Pancreas (tissue), 10 donors: ENCODE measurements at regions not wholly inside any gene's neighbourhood (a gene's known extent, or its start where the extent isn't known, plus 50 kb on each side); places are given as distances from the start of the nearest gene placed in this dataset.

Experiments
- ATAC-seq, 4 donors: fragments of 200-7000 bp; cut with Tn5 transposase; one replicate each; pipeline versions ENCODE4 v1.8.0 to v1.9.1; 2020; ENCODE audit warnings: mild to moderate bottlenecking in 4 of 4, moderate library complexity in 4 of 4
- DNase-seq, 6 donors: peaks; one replicate each; pipeline ENCODE4 v3.0.0-alpha.2; 2020
- FAIRE-seq: peaks from 2 replicates; lab custom pipeline; 2012; peaks lifted over from hg19 to GRCh38; lab: Jason Lieb, UNC
- H3K27ac ChIP-seq, 4 donors: fragments of 200-600 bp; sonication (generic); 1 replicate in 3 of 4; 2 replicates in 1 of 4; pipeline versions ENCODE4 v1.5.0 to v1.8.0; 2020
- H3K27me3 ChIP-seq, 4 donors: fragments of 200-600 bp; one replicate each; pipeline ENCODE4 v1.8.0; 2021
- H3K36me3 ChIP-seq, 3 donors: fragments of 200-600 bp; sonication (generic) in 1 of 3; one replicate each; pipeline versions ENCODE4 v1.5.0 to v1.8.0; 2020 to 2021
- H3K4me1 ChIP-seq, 3 donors: fragments of 200-600 bp; one replicate each; pipeline ENCODE4 v1.8.0; 2021
- H3K4me3 ChIP-seq, 4 donors: fragments of 200-600 bp; sonication (generic) in 2 of 4; one replicate each; pipeline versions ENCODE4 v1.5.0 to v1.8.0; 2020 to 2021
- H3K9me3 ChIP-seq, 4 donors: fragments of 200-600 bp; one replicate each; pipeline ENCODE4 v1.8.0; 2021
- WGBS, 2 donors: extraction: QIAGEN DNeasy Blood & Tissue Kit; methylation state at CpG; one replicate each; pipeline ENCODE4 v1.1.7; 2013; 5-methylcytosine and 5-hydroxymethylcytosine counted together
- intact Hi-C, 3 donors: fragments of 100-400 bp; cut with DNase I; formaldehyde crosslinking; loops; one replicate each; pipeline versions ENCODE4 v1.11.1 to v1.14.2; 2022
- TF ChIP-seq, protein P1 (sequence below), 4 donors: fragments of 200-600 bp; sonication (generic) in 3 of 4; IDR thresholded peaks; one replicate each; pipeline versions ENCODE4 v1.5.0 to v1.8.0; 2021; ENCODE audit warnings: antibody characterized with exemption in 4 of 4
- donor health status: healthy with polysubstance abuse.
- donor health status: DM: no; HTN: no; CAD: no; lungs with moderate emphysema.
- donor health status: DM: no; HTN: no; CAD: no.
- donor health status: control.
- donor health status: control.
- donor health status: Bipolar disorder and iron deficiency.
- donor health status: DM: yes; HTN: yes; CAD: no.
- donor health status: DM: no; HTN: no; CAD: no.
- donor health status: DM: no; HTN: no; CAD: no.
- donor health status: DM: yes; HTN: yes; CAD: no.

- intact Hi-C loops = no loop called here
- no peaks in the 10 kb centered on the region for H3K4me1 ChIP-seq
- H3K27ac ChIP-seq = no peak overlapping the region
- 57 to 86% methylated on average over 4 of the region's 4 CpGs for WGBS, 2 donors
- no peak overlapping the region for H3K4me3 ChIP-seq
- no peaks in the 10 kb centered on the region for H3K36me3 ChIP-seq
- TF ChIP-seq, protein P1, sequence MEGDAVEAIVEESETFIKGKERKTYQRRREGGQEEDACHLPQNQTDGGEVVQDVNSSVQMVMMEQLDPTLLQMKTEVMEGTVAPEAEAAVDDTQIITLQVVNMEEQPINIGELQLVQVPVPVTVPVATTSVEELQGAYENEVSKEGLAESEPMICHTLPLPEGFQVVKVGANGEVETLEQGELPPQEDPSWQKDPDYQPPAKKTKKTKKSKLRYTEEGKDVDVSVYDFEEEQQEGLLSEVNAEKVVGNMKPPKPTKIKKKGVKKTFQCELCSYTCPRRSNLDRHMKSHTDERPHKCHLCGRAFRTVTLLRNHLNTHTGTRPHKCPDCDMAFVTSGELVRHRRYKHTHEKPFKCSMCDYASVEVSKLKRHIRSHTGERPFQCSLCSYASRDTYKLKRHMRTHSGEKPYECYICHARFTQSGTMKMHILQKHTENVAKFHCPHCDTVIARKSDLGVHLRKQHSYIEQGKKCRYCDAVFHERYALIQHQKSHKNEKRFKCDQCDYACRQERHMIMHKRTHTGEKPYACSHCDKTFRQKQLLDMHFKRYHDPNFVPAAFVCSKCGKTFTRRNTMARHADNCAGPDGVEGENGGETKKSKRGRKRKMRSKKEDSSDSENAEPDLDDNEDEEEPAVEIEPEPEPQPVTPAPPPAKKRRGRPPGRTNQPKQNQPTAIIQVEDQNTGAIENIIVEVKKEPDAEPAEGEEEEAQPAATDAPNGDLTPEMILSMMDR (IDR thresholded peaks at IDR 0.05) = no peak
- no peaks in the 10 kb centered on the region for H3K9me3 ChIP-seq
- FAIRE-seq (no peak), DNase-seq (no peak), ATAC-seq (no peak)
- H3K27me3 ChIP-seq = no peaks in the 10 kb centered on the region
Observed at GRCh38 chr20:61173961-61174725, 77.9 kb upstream of the CDH4 start.

DNA sequence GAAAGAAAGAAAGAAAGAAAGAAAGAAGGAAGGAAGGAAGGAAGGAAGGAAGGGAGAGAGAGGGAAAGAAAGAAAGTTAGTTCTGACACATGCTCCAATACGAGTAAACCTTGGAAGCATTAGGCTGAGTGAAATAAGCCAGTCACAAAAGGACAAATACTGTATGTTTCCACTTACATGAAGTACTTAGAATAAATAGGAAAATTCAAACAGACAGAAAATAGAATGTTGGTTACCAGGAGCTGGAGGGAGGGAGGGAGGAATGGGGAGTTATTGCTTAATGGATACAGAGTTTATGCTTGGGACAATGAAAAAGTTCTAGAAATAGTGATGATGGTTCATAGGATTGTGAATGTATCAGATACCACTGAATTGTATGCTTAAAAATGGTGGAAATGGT, 75.2 kb upstream of the CDH4 start:
- intact Hi-C loops = no loop called here
- Histone ChIP-seq H3K9me3 (no peaks in the 10 kb centered on the region), H3K27me3 (no peaks in the 10 kb centered on the region), H3K27ac (no peak overlapping the region), H3K4me1 (no peaks in the 10 kb centered on the region), H3K4me3 (no peak overlapping the region), H3K36me3 (no peaks in the 10 kb centered on the region)
- ATAC-seq = no peak
- 67 to 71% methylated on average over 1 of the region's 1 CpG for WGBS, 2 donors
- no peak for DNase-seq
- TF ChIP-seq, protein P1 (IDR thresholded peaks at IDR 0.05) = no peak
- FAIRE-seq = no peak

DNA sequence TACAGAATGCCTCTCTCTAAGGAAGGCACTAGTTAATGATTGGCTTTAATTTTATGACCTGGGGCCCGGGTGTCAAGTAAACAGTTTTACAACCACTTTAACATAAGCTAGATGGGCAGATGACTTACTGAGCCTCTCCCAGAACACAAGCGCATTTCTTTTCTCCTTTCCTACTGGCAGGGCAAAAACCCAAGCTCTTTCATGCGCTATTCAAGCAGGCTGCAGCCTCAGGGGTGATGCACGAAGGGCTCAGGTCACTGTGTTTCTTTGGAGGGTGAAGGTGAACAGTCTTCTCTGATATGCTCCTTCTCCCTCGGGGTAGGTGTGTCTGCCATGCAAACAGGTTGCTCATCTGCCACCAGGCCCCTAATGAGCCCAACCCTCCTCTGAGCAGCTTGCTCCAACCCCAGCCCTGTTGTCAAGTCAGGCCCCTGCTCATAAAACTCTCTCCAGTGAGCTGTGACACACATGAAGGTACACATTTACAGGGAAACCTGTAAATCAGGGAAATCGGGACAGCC, 73.5 kb upstream of the CDH4 start:
- Histone ChIP-seq H3K36me3 (no peaks in the 10 kb centered on the region), H3K4me3 (no peak overlapping the region), H3K9me3 (no peaks in the 10 kb centered on the region), H3K4me1 (no peaks in the 10 kb centered on the region), H3K27me3 (no peaks in the 10 kb centered on the region), H3K27ac (no peak overlapping the region)
- ATAC-seq (peak in 1 of 4 donors; percentile 24), FAIRE-seq (no peak), DNase-seq (no peak)
- TF ChIP-seq, protein P1 (IDR thresholded peaks at IDR 0.05) = no peak
- intact Hi-C loops = no loop called here
- WGBS, 2 donors = 15 to 19% methylated on average over 6 of the region's 6 CpGs

DNA sequence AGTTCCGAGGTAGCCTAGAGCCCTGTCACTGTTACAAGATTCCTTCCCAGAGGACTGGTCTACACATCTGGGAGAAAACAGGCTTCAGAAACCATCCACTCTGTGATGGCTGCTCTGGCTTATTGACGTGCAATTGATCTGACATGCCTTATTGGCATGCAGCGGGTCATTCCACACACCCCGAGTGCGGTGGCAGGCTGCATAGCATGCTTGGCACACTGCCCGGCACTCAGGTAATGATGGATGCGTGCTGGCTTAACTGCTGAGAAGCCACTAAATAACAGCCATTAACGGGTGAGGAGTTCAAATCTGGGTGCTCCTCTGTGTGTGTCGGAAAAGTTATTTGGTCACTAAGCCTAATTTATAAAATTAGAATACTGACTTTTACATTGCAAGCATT, 67.9 kb upstream of the CDH4 start:
- H3K36me3 ChIP-seq = no peaks in the 10 kb centered on the region
- intact Hi-C loops = no loop called here
- H3K4me1 ChIP-seq = no peaks in the 10 kb centered on the region
- TF ChIP-seq, protein P1 (IDR thresholded peaks at IDR 0.05) = no peak
- FAIRE-seq (no peak), ATAC-seq (peak in 1 of 4 donors; percentile 57), DNase-seq (peak in 2 of 6 donors; percentile 28 to 44)
- H3K27me3 ChIP-seq = peaks cover 0 to 4% (median 0%) of the 10 kb centered on the region in 4 donors
- H3K9me3 ChIP-seq = no peaks in the 10 kb centered on the region
- no peak overlapping the region for H3K4me3 ChIP-seq
- H3K27ac ChIP-seq = peak overlapping the region in 1 of 4 donors; percentile 24
- 29% methylated on average over 9 of the region's 9 CpGs for WGBS, 2 donors

- intact Hi-C loops = no loop called here
- no peaks in the 10 kb centered on the region for H3K9me3 ChIP-seq
- H3K36me3 ChIP-seq = no peaks in the 10 kb centered on the region
- WGBS, 2 donors = 61 to 74% methylated on average over 7 of the region's 7 CpGs
- no peak overlapping the region for H3K4me3 ChIP-seq
- peaks cover 0 to 4% (median 2%) of the 10 kb centered on the region in 4 donors for H3K27me3 ChIP-seq
- TF ChIP-seq, protein P1 (IDR thresholded peaks at IDR 0.05) = no peak
- ATAC-seq (no peak), DNase-seq (no peak), FAIRE-seq (no peak)
- H3K27ac ChIP-seq = no peak overlapping the region
- no peaks in the 10 kb centered on the region for H3K4me1 ChIP-seq
Observed at GRCh38 chr20:61185181-61185580, 66.9 kb upstream of the CDH4 start.
